A673 (cell line): ENCODE measurements at regions not wholly inside any gene's neighbourhood (a gene's known extent, or its start where the extent isn't known, plus 50 kb on each side); places are given as distances from the start of the nearest gene placed in this dataset.

ENCODE experiments used
- BruUV-seq: library from RNA; stranded (reverse); fragments of 400-500 nt; replicated peaks from 2 replicates; lab custom pipeline; 2021; lab: Mats Ljungman, UMichigan
- CTCF ChIA-PET: fragments of 300-600 bp; sonication (Branson Sonifier 250); formaldehyde crosslinking; loops from one replicate; lab custom pipeline; 2022; ENCODE audit warnings: antibody characterized with exemption; lab: Charles Lee
- POLR2A ChIA-PET: fragments of 300-600 bp; sonication (Branson Sonifier 250); formaldehyde crosslinking; loops from one replicate; lab custom pipeline; 2022; ENCODE audit warnings: antibody characterized with exemption; ENCODE audit not compliant: low non-redundant PET; lab: Charles Lee
- DNase-seq: peaks from one replicate; pipeline ENCODE4 v3.0.0-alpha.2; 2015; ENCODE audit warnings: low spot score
- H3K27ac ChIP-seq: fragments of 200-600 bp; sonication (generic); 2 replicates; pipeline ENCODE4 v1.5.1; 2016; ENCODE audit warnings: mixed run types, low read depth, mild to moderate bottlenecking, mixed read lengths, antibody characterized with exemption, low read length; ENCODE audit not compliant: poor library complexity, severe bottlenecking
- H3K27me3 ChIP-seq: fragments of 200-600 bp; sonication (generic); replicated peaks from 2 replicates; pipeline ENCODE4 v1.6.1; 2017; ENCODE audit warnings: mixed run types, low read depth, mild to moderate bottlenecking, mixed read lengths, antibody characterized with exemption, low read length; ENCODE audit not compliant: insufficient read depth, poor library complexity
- H3K36me3 ChIP-seq: fragments of 200-600 bp; sonication (generic); 2 replicates; pipeline ENCODE4 v1.6.1; 2016; ENCODE audit warnings: mixed run types, mild to moderate bottlenecking, mixed read lengths, antibody characterized with exemption, low read length; ENCODE audit not compliant: insufficient read depth, poor library complexity, severe bottlenecking
- H3K4me1 ChIP-seq: fragments of 200-600 bp; sonication (generic); 2 replicates; pipeline ENCODE4 v1.6.1; 2017; ENCODE audit warnings: mixed run types, mild to moderate bottlenecking, mixed read lengths, antibody characterized with exemption, low read length; ENCODE audit not compliant: insufficient read depth, poor library complexity, severe bottlenecking
- H3K4me3 ChIP-seq: fragments of 200-600 bp; sonication (generic); 2 replicates; pipeline ENCODE4 v1.5.1; 2016; ENCODE audit warnings: low read depth, mixed run types, mild to moderate bottlenecking, mixed read lengths, low read length; ENCODE audit not compliant: poor library complexity, severe bottlenecking
- H3K9me3 ChIP-seq: fragments of 200-600 bp; sonication (generic); 2 replicates; pipeline ENCODE4 v1.6.1; 2016; ENCODE audit warnings: mixed run types, low read depth, mild to moderate bottlenecking, mixed read lengths, antibody characterized with exemption, low read length; ENCODE audit not compliant: poor library complexity, severe bottlenecking
- CTCF ChIP-seq: fragments of 300-800, 200-600 bp; sonication (generic); conservative IDR thresholded peaks from 2 replicates; pipeline ENCODE4 v1.5.1; 2017; ENCODE audit warnings: low read depth, mild to moderate bottlenecking, antibody characterized with exemption, low read length, moderate library complexity, mixed read lengths
- EZH2 ChIP-seq: fragments of 200-600 bp; sonication (generic); IDR thresholded peaks from 2 replicates; pipeline ENCODE4 v1.6.1; 2017; ENCODE audit warnings: borderline replicate concordance, low read depth, mild to moderate bottlenecking, mixed read lengths, antibody characterized with exemption, low read length; ENCODE audit not compliant: poor library complexity, severe bottlenecking
- intact Hi-C: fragments of 100-400 bp; cut with micrococcal nuclease; formaldehyde crosslinking; loops from one replicate; pipeline ENCODE4 v1.10.0; 2022; ENCODE audit not compliant: unreplicated experiment

- no peak overlapping the region for H3K4me3 ChIP-seq
- no peaks in the 10 kb centered on the region for H3K9me3 ChIP-seq
- no peak for DNase-seq
- H3K27ac ChIP-seq, result no peak overlapping the region
- H3K27me3 ChIP-seq, result no peaks in the 10 kb centered on the region
- no peaks in the 10 kb centered on the region for H3K36me3 ChIP-seq
- TF ChIP-seq CTCF (no peak), EZH2 (no peak)
- BruUV-seq, result no TSS peak
- no peaks in the 10 kb centered on the region for H3K4me1 ChIP-seq
- POLR2A ChIA-PET, result no interaction called here
- CTCF ChIA-PET, result no interaction called here
- intact Hi-C loops, result no loop called here
Observed at GRCh38 chr14:53350429-53350828, 197.3 kb upstream of the DDHD1 start.

GRCh38 chr14:53346988-53347387, 193.9 kb upstream of the DDHD1 start:
- no TSS peak for BruUV-seq
- CTCF ChIA-PET, result no interaction called here

GRCh38 chr14:53341324-53341723, 188.2 kb upstream of the DDHD1 start:
- ChIA-PET CTCF (no interaction called here), POLR2A (no interaction called here)
- no peaks in the 10 kb centered on the region for H3K36me3 ChIP-seq
- H3K4me3 ChIP-seq, result no peak overlapping the region
- TF ChIP-seq EZH2, result no peak
- TF ChIP-seq CTCF, result no peak
- H3K4me1 ChIP-seq, result no peaks in the 10 kb centered on the region
- no peaks in the 10 kb centered on the region for H3K9me3 ChIP-seq
- no peak for DNase-seq
- intact Hi-C loops, result no loop called here
- H3K27ac ChIP-seq, result no peak overlapping the region
- no peaks in the 10 kb centered on the region for H3K27me3 ChIP-seq
- BruUV-seq, result no TSS peak

More at GRCh38 chr14:53346988-53347387, 193.9 kb upstream of the DDHD1 start:
- no peak for DNase-seq
- intact Hi-C loops, result no loop called here
- POLR2A ChIA-PET, result no interaction called here
- H3K27me3 ChIP-seq, result no peaks in the 10 kb centered on the region
- no peaks in the 10 kb centered on the region for H3K36me3 ChIP-seq
- H3K27ac ChIP-seq, result no peak overlapping the region
- TF ChIP-seq CTCF (no peak), EZH2 (no peak)
- H3K9me3 ChIP-seq, result no peaks in the 10 kb centered on the region
- H3K4me1 ChIP-seq, result no peaks in the 10 kb centered on the region
- H3K4me3 ChIP-seq, result no peak overlapping the region
